ENCODE measurements at regions not wholly inside any gene's neighbourhood (a gene's known extent, or its start where the extent isn't known, plus 50 kb on each side); places are given as distances from the start of the nearest gene placed in this dataset.

- no peak overlapping the region for H3K4me3 ChIP-seq (ENCODE audit: low read length)
- no peak for TF ChIP-seq CTCF (conservative IDR thresholded peaks at IDR 0.05; ENCODE audit: low read length)
- DNase-seq (ENCODE audit: low read depth), result no peak
Measured at GRCh38 chr14:71672596-71672995, 259.6 kb upstream of the RGS6 start.

GRCh38 chr14:71675126-71675899 lies 256.9 kb upstream of the RGS6 start:
- TF ChIP-seq CTCF (conservative IDR thresholded peaks at IDR 0.05; ENCODE audit: low read length), result no peak
- DNase-seq (ENCODE audit: low read depth), result no peak
- H3K4me3 ChIP-seq (ENCODE audit: low read length), result no peak overlapping the region

- no peak for TF ChIP-seq CTCF (conservative IDR thresholded peaks at IDR 0.05; ENCODE audit: low read length)
- no peak for DNase-seq (ENCODE audit: low read depth)
- no peak overlapping the region for H3K4me3 ChIP-seq (ENCODE audit: low read length)
Measured at GRCh38 chr14:71675900-71676287, 256.3 kb upstream of the RGS6 start.

- no peak for TF ChIP-seq CTCF (conservative IDR thresholded peaks at IDR 0.05; ENCODE audit: low read length)
- no peak overlapping the region for H3K4me3 ChIP-seq (ENCODE audit: low read length)
- no peak for DNase-seq (ENCODE audit: low read depth)
Measured at GRCh38 chr14:71680736-71681387, 251.4 kb upstream of the RGS6 start.

GRCh38 chr14:71682337-71682736 lies 249.9 kb upstream of the RGS6 start:
- H3K4me3 ChIP-seq (ENCODE audit: low read length), result no peak overlapping the region
- DNase-seq (ENCODE audit: low read depth), result peak; percentile 15
- TF ChIP-seq CTCF (conservative IDR thresholded peaks at IDR 0.05; ENCODE audit: low read length), result no peak

GRCh38 chr14:71684323-71684722 lies 247.9 kb upstream of the RGS6 start:
- no peak for DNase-seq (ENCODE audit: low read depth)
- no peak overlapping the region for H3K4me3 ChIP-seq (ENCODE audit: low read length)
- TF ChIP-seq CTCF (conservative IDR thresholded peaks at IDR 0.05; ENCODE audit: low read length), result no peak

GRCh38 chr14:71686677-71687076 lies 245.6 kb upstream of the RGS6 start:
- DNase-seq (ENCODE audit: low read depth), result peak; percentile 95
- TF ChIP-seq CTCF (conservative IDR thresholded peaks at IDR 0.05; ENCODE audit: low read length), result no peak
- H3K4me3 ChIP-seq (ENCODE audit: low read length), result no peak overlapping the region
